ENCODE measurements at regions not wholly inside any gene's neighbourhood (a gene's known extent, or its start where the extent isn't known, plus 50 kb on each side); places are given as distances from the start of the nearest gene placed in this dataset.

- Mint-ChIP-seq H3K27me3 (ENCODE audit: unreplicated experiment) (no peaks in the 10 kb centered on the region), H3K36me3 (ENCODE audit: unreplicated experiment) (no peaks in the 10 kb centered on the region), H3K4me1 (ENCODE audit: unreplicated experiment) (no peaks in the 10 kb centered on the region), H3K4me3 (ENCODE audit: unreplicated experiment) (no peak overlapping the region), H3K27ac (ENCODE audit: unreplicated experiment) (no peak overlapping the region), H3K9me3 (ENCODE audit: unreplicated experiment) (no peaks in the 10 kb centered on the region)
- DNase-seq (ENCODE audit: extremely low spot score, unreplicated experiment), result no peak
- TF ChIP-seq CTCF (IDR thresholded peaks at IDR 0.05), result no peak
Measured at GRCh38 chr9:36451949-36452348, 51.9 kb upstream of the RNF38 start.

- H3K4me1 Mint-ChIP-seq (ENCODE audit: unreplicated experiment), result peaks cover 2% of the 10 kb centered on the region
- H3K36me3 Mint-ChIP-seq (ENCODE audit: unreplicated experiment), result no peaks in the 10 kb centered on the region
- TF ChIP-seq CTCF (IDR thresholded peaks at IDR 0.05), result peak; percentile 81
- no peak for DNase-seq (ENCODE audit: extremely low spot score, unreplicated experiment)
- no peak overlapping the region for H3K27ac Mint-ChIP-seq (ENCODE audit: unreplicated experiment)
- no peak overlapping the region for H3K4me3 Mint-ChIP-seq (ENCODE audit: unreplicated experiment)
- H3K27me3 Mint-ChIP-seq (ENCODE audit: unreplicated experiment), result no peaks in the 10 kb centered on the region
- H3K9me3 Mint-ChIP-seq (ENCODE audit: unreplicated experiment), result no peaks in the 10 kb centered on the region
Measured at GRCh38 chr9:36450110-36450732, 50.2 kb upstream of the RNF38 start.
